Stimulated activated CD8-positive, alpha-beta memory T cell treated with anti-CD3 and anti-CD28 coated beads, Interleukin-7, amount 100 ng/mL, for 4 hours (primary cell): ENCODE measurements at regions not wholly inside any gene's neighbourhood (a gene's known extent, or its start where the extent isn't known, plus 50 kb on each side); places are given as distances from the start of the nearest gene placed in this dataset.
"Not testable (repeated sequence)": the region's sequence is repeated elsewhere in the genome, so short reads cannot be mapped to it uniquely, and the experiment has no call there.

ENCODE experiments used
- DNase-seq, 2 donors: peaks; one replicate each; pipeline ENCODE4 v3.0.0-alpha.2; 2020; ENCODE audit warnings: low read depth in 2 of 2

GRCh38 chr2:87573386-87574192 lies 174.3 kb upstream of the PLGLB2 start:
- not testable (repeated sequence) for DNase-seq

GRCh38 chr2:87574193-87575119 lies 173.4 kb upstream of the PLGLB2 start:
- DNase-seq = not testable (repeated sequence)

- not testable (repeated sequence) for DNase-seq
Measured at GRCh38 chr2:87575138-87575537, 172.7 kb upstream of the PLGLB2 start.

GRCh38 chr2:87577358-87577757 lies 170.5 kb upstream of the PLGLB2 start:
- not testable (repeated sequence) for DNase-seq

GRCh38 chr2:87582152-87582551 lies 165.7 kb upstream of the PLGLB2 start:
- DNase-seq = not testable (repeated sequence)

- not testable (repeated sequence) for DNase-seq
Measured at GRCh38 chr2:87582579-87582978, 165.3 kb upstream of the PLGLB2 start.

GRCh38 chr2:87583370-87583769 lies 164.5 kb upstream of the PLGLB2 start:
- not testable (repeated sequence) for DNase-seq

GRCh38 chr2:87583803-87584202 lies 164.1 kb upstream of the PLGLB2 start:
- DNase-seq = not testable (repeated sequence)

GRCh38 chr2:87584268-87584906 lies 163.5 kb upstream of the PLGLB2 start:
- not testable (repeated sequence) for DNase-seq

- not testable (repeated sequence) for DNase-seq
Measured at GRCh38 chr2:87587934-87588333, 160.0 kb upstream of the PLGLB2 start.

GRCh38 chr2:87592974-87593373 lies 154.9 kb upstream of the PLGLB2 start:
- DNase-seq = not testable (repeated sequence)

GRCh38 chr2:87593784-87594610 lies 153.9 kb upstream of the PLGLB2 start:
- not testable (repeated sequence) for DNase-seq

GRCh38 chr2:87594611-87594992 lies 153.3 kb upstream of the PLGLB2 start:
- DNase-seq = not testable (repeated sequence)

- not testable (repeated sequence) for DNase-seq
Measured at GRCh38 chr2:87595017-87595416, 152.9 kb upstream of the PLGLB2 start.

- not testable (repeated sequence) for DNase-seq
Measured at GRCh38 chr2:87600961-87601360, 146.9 kb upstream of the PLGLB2 start.

- not testable (repeated sequence) for DNase-seq
Measured at GRCh38 chr2:87602118-87602517, 145.8 kb upstream of the PLGLB2 start.

GRCh38 chr2:87602728-87603127 lies 145.2 kb upstream of the PLGLB2 start:
- not testable (repeated sequence) for DNase-seq

GRCh38 chr2:87603418-87604278 lies 144.2 kb upstream of the PLGLB2 start:
- not testable (repeated sequence) for DNase-seq

- DNase-seq = not testable (repeated sequence)
Measured at GRCh38 chr2:87604279-87604818, 143.5 kb upstream of the PLGLB2 start.

GRCh38 chr2:87604980-87605379 lies 142.9 kb upstream of the PLGLB2 start:
- DNase-seq = not testable (repeated sequence)
